ENCODE measurements at regions not wholly inside any gene's neighbourhood (a gene's known extent, or its start where the extent isn't known, plus 50 kb on each side); places are given as distances from the start of the nearest gene placed in this dataset.

DNA sequence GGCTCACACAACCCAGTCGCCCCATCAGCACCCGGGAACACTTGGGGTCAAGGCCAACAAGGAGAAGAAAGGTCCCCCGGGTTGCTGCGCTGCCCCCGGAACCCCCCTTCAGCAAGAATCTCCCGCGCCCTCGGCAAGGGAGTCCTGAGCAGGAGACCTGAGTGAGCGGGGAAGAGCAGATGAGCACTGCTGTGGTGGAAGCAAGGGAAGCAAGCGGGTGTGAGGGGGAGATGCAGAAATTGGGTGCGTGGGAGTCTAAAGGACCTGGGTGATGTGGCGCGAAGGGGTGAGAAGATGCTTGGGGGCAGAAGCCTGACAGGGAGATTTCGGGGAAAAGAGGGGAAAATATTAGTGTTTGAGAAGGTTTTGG is 105.5 kb upstream of the PRB2 start:
- H3K36me3 Mint-ChIP-seq, result peaks cover 3 to 11% of the 10 kb centered on the region in 2 donors
- H3K4me3 Mint-ChIP-seq, result no peak overlapping the region
- H3K9me3 Mint-ChIP-seq, result peaks cover 8 to 15% of the 10 kb centered on the region in 2 donors
- peaks cover 21 to 29% of the 10 kb centered on the region in 2 donors for H3K4me1 Mint-ChIP-seq
- H3K27ac Mint-ChIP-seq, result no peak overlapping the region
- peaks cover 44 to 56% of the 10 kb centered on the region in 2 donors for H3K27me3 Mint-ChIP-seq
- DNase-seq (no peak), ATAC-seq (replicated peaks) (no peak)

DNA sequence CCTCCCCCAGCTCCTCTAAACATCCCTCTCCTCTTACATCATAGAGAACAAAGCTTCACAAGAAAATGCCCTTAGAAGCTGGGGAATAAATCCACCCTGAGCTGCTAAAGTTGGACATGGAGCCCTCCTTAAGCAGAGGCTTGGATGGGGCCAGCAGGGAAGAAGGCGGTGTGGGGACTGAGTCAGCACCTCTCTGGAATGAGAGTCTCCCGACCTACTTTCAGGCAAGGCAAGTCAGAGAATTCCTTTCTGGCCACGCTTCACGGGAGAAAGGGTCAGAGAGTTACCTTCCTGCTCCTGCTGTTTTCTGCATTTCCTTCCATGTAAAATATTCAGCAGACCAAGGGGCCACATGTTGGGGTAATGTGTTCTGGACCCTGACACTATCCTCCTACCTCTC is 113.3 kb upstream of the PRB2 start:
- Mint-ChIP-seq H3K4me3 (no peak overlapping the region), H3K36me3 (no peaks in the 10 kb centered on the region), H3K4me1 (no peaks in the 10 kb centered on the region), H3K27me3 (peaks cover 16 to 19% of the 10 kb centered on the region in 2 donors), H3K9me3 (no peaks in the 10 kb centered on the region), H3K27ac (no peak overlapping the region)
- no peak for ATAC-seq (replicated peaks)
- no peak for DNase-seq

DNA sequence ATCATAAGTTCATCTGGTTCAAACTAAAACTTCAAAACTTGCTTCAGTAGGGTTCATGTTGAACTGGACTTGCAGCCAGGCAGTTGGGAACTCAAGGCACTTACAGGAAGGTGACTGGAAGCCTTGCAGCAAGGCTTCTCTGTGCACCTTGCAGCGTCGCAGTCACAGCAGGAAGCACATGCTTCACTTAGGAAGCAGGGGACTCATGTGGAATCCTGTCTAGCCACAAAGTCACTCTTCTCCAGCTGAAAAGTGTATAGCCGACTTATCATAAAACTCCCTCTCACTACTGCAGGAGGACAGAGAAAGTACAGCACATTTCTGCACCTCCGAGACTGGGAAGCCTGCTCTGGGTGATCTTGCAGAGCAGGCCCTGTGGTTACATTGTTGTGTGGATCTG is 114.0 kb upstream of the PRB2 start:
- H3K4me1 Mint-ChIP-seq, result no peaks in the 10 kb centered on the region
- no peak overlapping the region for H3K4me3 Mint-ChIP-seq
- no peaks in the 10 kb centered on the region for H3K36me3 Mint-ChIP-seq
- DNase-seq, result no peak
- H3K27me3 Mint-ChIP-seq, result peaks cover 12 to 16% of the 10 kb centered on the region in 2 donors
- H3K9me3 Mint-ChIP-seq, result no peaks in the 10 kb centered on the region
- H3K27ac Mint-ChIP-seq, result no peak overlapping the region
- no peak for ATAC-seq (replicated peaks)

- H3K4me3 Mint-ChIP-seq, result no peak overlapping the region
- H3K4me1 Mint-ChIP-seq, result no peaks in the 10 kb centered on the region
- ATAC-seq (replicated peaks) (no peak), DNase-seq (no peak)
- H3K9me3 Mint-ChIP-seq, result no peaks in the 10 kb centered on the region
- H3K36me3 Mint-ChIP-seq, result no peaks in the 10 kb centered on the region
- H3K27ac Mint-ChIP-seq, result no peak overlapping the region
- H3K27me3 Mint-ChIP-seq, result peaks cover 6 to 16% of the 10 kb centered on the region in 2 donors
Measured at GRCh38 chr12:11510671-11511070, 115.3 kb upstream of the PRB2 start.

DNA sequence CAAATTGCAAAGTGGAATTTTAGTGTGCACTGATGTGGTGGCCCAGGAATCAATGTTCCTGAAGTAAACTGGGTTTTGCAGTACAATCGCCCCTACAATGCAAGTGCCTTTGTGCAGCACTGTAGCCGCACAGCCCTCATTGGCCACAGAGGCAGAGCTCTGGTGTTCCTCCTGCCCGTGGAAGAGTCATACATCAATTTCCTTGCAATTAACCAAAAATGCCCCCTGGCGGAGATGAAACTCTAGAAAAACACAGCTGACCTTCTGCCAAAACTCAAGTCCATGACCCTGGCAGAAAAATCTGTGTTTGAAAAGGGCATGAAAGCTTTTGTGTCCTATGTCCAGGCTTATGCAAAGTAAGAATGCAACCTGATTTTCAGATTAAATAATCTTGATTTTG is 117.9 kb upstream of the PRB2 start:
- no peak for DNase-seq

DNA sequence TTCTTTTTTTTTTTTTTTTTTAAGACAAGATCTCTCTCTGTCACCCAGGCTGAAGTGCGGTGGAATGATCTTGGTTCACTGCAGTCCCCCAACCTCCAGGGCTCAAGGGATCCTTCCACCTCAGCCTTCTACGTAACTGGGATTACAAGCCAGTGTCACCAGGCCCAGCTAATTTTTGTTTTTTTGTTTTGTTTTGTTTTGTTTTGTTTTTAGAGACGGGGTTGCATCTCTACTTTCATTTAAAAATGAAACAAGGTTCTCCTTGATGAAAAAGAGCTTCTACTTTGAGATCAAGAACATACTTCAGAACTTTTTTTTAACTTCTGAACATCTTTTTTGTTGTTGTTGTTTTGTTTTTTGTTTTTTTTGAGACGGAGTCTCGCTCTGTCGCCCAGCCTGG is 121.7 kb upstream of the PRB2 start:
- Mint-ChIP-seq H3K9me3 (no peaks in the 10 kb centered on the region), H3K27ac (no peak overlapping the region), H3K4me1 (no peaks in the 10 kb centered on the region), H3K4me3 (no peak overlapping the region), H3K27me3 (no peaks in the 10 kb centered on the region), H3K36me3 (no peaks in the 10 kb centered on the region)
- DNase-seq (no peak), ATAC-seq (replicated peaks) (no peak)

More for the DNA sequence above, 117.9 kb upstream of the PRB2 start:
- no peak for ATAC-seq (replicated peaks)
- H3K4me3 Mint-ChIP-seq, result no peak overlapping the region
- H3K9me3 Mint-ChIP-seq, result no peaks in the 10 kb centered on the region
- H3K27ac Mint-ChIP-seq, result no peak overlapping the region
- no peaks in the 10 kb centered on the region for H3K36me3 Mint-ChIP-seq
- peaks cover 0 to 4% of the 10 kb centered on the region in 2 donors for H3K27me3 Mint-ChIP-seq
- H3K4me1 Mint-ChIP-seq, result no peaks in the 10 kb centered on the region

- no peak overlapping the region for H3K4me3 Mint-ChIP-seq
- no peaks in the 10 kb centered on the region for H3K4me1 Mint-ChIP-seq
- no peak for ATAC-seq (replicated peaks)
- DNase-seq, result no peak
- peaks cover 6 to 8% of the 10 kb centered on the region in 2 donors for H3K27me3 Mint-ChIP-seq
- no peaks in the 10 kb centered on the region for H3K9me3 Mint-ChIP-seq
- no peaks in the 10 kb centered on the region for H3K36me3 Mint-ChIP-seq
- no peak overlapping the region for H3K27ac Mint-ChIP-seq
Measured at GRCh38 chr12:11524446-11524845, 125.0 kb upstream of the ETV6 start.

- DNase-seq (no peak), ATAC-seq (replicated peaks) (no peak)
- Mint-ChIP-seq H3K27ac (no peak overlapping the region), H3K9me3 (peaks cover 3% of the 10 kb centered on the region in 2 donors), H3K27me3 (peaks cover 11 to 22% of the 10 kb centered on the region in 2 donors), H3K36me3 (no peaks in the 10 kb centered on the region), H3K4me1 (no peaks in the 10 kb centered on the region), H3K4me3 (no peak overlapping the region)
Measured at GRCh38 chr12:11534064-11534463, 115.4 kb upstream of the ETV6 start.

DNA sequence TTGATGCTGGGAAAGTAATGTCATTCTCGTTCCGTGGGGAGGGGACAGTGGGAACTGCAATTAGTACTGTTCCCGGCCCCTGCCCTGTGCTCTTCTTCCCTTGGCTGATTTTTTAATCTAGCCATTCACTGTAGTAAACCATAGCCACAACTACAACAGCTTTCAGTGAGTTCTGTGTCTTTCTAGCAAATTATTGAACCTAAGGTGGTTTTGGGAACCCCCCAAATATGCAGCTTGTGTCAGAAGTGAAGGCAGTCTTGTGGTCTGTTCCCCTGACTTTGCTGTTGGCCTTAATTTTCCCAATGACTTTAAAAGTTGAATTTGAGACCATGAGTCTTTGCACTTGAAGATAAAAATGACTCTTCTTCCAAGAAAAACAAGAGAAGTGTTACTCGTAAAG is 114.3 kb upstream of the ETV6 start:
- no peak for DNase-seq
- no peaks in the 10 kb centered on the region for H3K36me3 Mint-ChIP-seq
- H3K27ac Mint-ChIP-seq, result no peak overlapping the region

DNA sequence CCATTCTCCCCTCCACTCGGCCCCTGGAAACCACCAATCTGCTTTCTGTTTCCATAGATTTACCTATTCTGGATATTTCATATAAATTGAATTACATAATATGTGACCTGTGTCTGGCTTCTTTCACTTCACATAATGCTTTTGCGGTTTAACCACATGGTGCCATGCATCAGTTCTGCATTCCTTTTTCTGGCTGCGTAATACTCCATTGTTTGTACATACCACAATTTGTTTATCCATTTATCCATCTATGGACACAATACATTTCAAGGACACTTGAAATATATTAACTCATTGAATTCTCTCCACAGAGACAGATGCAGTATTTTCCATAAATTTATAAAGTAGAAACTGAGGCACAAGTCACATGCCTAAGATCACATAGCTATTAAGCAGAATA is 110.3 kb upstream of the ETV6 start:
- Mint-ChIP-seq H3K27me3 (peaks cover 5 to 8% of the 10 kb centered on the region in 2 donors), H3K9me3 (peaks cover 3% of the 10 kb centered on the region in 2 donors), H3K4me1 (no peaks in the 10 kb centered on the region), H3K27ac (no peak overlapping the region), H3K36me3 (no peaks in the 10 kb centered on the region), H3K4me3 (no peak overlapping the region)
- DNase-seq, result no peak
- ATAC-seq (replicated peaks), result no peak

More for the DNA sequence above, 114.3 kb upstream of the ETV6 start:
- Mint-ChIP-seq H3K27me3 (peaks cover 11 to 18% of the 10 kb centered on the region in 2 donors), H3K4me1 (no peaks in the 10 kb centered on the region), H3K9me3 (peaks cover 3% of the 10 kb centered on the region in 2 donors), H3K4me3 (no peak overlapping the region)
- no peak for ATAC-seq (replicated peaks)

GRCh38 chr12:11540156-11540555 is 109.3 kb upstream of the ETV6 start:
- Mint-ChIP-seq H3K4me3 (no peak overlapping the region), H3K27me3 (peaks cover 4 to 5% of the 10 kb centered on the region in 2 donors), H3K4me1 (peaks cover under 1 to 3% of the 10 kb centered on the region in 2 donors), H3K9me3 (peaks cover 3% of the 10 kb centered on the region in 2 donors), H3K36me3 (no peaks in the 10 kb centered on the region), H3K27ac (no peak overlapping the region)
- no peak for ATAC-seq (replicated peaks)
- no peak for DNase-seq

DNA sequence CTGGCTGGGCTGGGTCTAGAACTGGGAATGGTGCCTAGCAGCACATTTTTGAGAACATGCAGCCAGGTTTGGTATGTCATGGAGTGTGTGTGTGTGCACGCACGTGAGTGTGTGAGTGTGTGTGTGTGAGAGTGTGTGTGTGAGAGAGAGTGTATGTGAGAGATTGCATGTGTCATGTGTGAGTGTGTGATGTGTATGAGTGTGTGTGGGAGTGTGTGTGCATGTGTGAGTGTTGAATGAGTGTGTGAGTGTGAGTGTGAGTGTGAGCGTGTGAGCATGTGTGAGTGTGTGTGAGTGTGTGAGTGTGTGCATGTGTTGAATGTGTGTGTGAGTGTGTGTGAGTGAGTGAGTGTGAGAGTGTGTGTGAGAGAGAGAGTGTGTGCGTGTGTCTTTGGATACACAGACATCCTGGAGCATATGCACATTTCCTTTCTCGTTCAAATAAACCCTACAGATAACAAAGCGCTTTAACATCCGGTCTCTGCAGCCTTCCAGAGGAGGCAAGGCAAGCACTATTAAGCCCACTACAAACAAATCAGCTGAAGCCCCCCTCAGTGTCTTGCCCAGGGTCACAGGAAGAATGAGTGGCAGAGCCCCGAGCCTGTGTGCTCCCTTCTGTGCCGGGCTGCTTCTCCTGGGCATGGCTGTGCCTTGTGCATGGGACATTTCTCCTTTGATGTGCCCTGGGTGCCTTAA is 108.7 kb upstream of the ETV6 start:
- Mint-ChIP-seq H3K27ac (no peak overlapping the region), H3K9me3 (peaks cover 3% of the 10 kb centered on the region in 2 donors), H3K36me3 (no peaks in the 10 kb centered on the region), H3K4me1 (peaks cover 7 to 9% of the 10 kb centered on the region in 2 donors), H3K27me3 (peaks cover 4 to 5% of the 10 kb centered on the region in 2 donors), H3K4me3 (no peak overlapping the region)
- DNase-seq (no peak), ATAC-seq (replicated peaks) (no peak)

- no peak overlapping the region for H3K4me3 Mint-ChIP-seq
- peaks cover 8 to 14% of the 10 kb centered on the region in 2 donors for H3K4me1 Mint-ChIP-seq
- ATAC-seq (replicated peaks) (no peak), DNase-seq (no peak)
- no peaks in the 10 kb centered on the region for H3K27me3 Mint-ChIP-seq
- no peak overlapping the region for H3K27ac Mint-ChIP-seq
- no peaks in the 10 kb centered on the region for H3K36me3 Mint-ChIP-seq
- no peaks in the 10 kb centered on the region for H3K9me3 Mint-ChIP-seq
Measured at GRCh38 chr12:11542599-11542998, 106.9 kb upstream of the ETV6 start.

GRCh38 chr12:11543457-11544158 is 105.9 kb upstream of the ETV6 start:
- H3K27me3 Mint-ChIP-seq, result no peaks in the 10 kb centered on the region
- no peak for ATAC-seq (replicated peaks)

More at GRCh38 chr12:11543457-11544158, 105.9 kb upstream of the ETV6 start:
- H3K4me3 Mint-ChIP-seq, result no peak overlapping the region
- H3K27ac Mint-ChIP-seq, result no peak overlapping the region
- H3K36me3 Mint-ChIP-seq, result no peaks in the 10 kb centered on the region
- H3K9me3 Mint-ChIP-seq, result no peaks in the 10 kb centered on the region
- DNase-seq, result no peak
- peaks cover 8 to 14% of the 10 kb centered on the region in 2 donors for H3K4me1 Mint-ChIP-seq

Measured in stimulated activated naive B cell treated with anti-CD40 and anti-IgM and Interleukin-4, amounts not matched to agents 10 μg/mL and 1 μg/mL and 100 μg/mL, for 72 hours (primary cell).